ENCODE measurements at regions not wholly inside any gene's neighbourhood (a gene's known extent, or its start where the extent isn't known, plus 50 kb on each side); places are given as distances from the start of the nearest gene placed in this dataset.
A peak's percentile ranks its signal among the peaks of the same experiment; 100 is the strongest.

DNA sequence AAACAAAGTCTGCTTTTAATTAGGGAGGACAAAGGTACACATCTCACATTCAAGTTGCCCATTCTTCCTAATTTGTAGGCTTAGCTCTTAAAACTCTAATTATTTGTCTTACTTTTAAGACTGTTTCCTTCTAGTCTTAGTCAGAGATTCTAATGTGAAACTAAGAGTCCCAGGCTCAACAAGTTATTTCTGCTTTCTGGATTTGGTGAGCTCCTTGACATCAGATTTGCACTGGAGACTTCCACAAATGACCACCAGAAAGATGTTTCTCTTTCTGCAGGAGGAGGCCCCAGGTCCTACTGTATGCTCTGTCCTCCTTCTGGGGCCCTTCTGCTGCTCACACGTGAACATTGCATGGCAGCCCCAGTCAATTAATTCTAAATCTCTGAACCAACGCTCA, 194.2 kb upstream of the JUN start:
- DNase-seq = no peak

- DNase-seq = no peak
These were observed 195.2 kb upstream of the JUN start for GRCh38 chr1:58979086-58979485.

GRCh38 chr1:58979677-58980076, 195.8 kb upstream of the JUN start:
- no peak for DNase-seq

DNA sequence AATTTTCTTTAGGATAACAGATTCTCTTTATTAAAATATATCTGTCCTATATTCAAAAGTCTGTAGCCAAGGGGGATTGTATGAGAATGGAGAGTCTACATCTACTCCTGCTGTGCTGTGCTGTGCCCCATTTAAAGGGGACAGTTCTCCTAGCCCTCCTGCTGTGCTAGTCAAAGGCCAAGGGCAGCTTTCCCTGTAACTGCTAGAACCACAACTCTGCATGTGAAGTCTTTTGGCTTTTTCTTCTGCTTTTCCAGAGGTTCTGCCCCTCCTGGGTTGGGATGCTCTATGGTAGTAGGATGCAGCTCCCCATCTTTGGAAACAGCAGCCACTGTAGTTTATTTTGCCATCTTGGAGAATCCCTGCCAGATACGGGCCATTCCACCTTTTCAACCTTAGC, 197.5 kb upstream of the JUN start:
- DNase-seq = no peak

- no peak for DNase-seq
These were observed 198.6 kb upstream of the JUN start for GRCh38 chr1:58982259-58982998.

GRCh38 chr1:58983162-58983561, 199.3 kb upstream of the JUN start:
- DNase-seq = peak; percentile 60

DNA sequence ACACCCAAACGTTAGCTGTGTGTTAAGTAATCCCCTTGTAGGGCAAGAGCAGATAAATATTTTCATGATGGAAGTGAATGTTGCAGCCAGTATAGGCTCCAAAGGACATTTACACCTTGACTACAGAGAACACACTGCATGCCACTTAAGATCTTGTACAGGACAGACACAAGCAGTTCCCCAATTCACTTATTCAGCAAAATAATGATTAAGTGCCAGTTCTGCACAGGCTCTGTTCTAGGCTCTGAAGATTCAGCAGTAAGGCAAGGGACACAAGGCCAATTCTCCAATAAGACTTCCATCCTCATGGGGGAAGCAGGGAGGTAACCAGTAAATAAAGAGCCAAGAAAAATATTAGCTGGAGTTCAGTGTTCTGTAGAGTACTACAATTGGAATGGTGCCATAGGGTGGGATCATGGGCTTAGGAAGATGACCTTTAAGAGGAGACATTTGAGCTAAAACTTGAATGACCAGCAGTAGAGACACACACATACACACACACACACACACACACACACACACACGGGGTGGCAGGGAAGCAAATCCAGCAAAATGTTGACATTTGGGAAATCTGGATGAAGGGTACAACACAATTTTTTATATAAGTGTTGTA, 199.9 kb upstream of the JUN start:
- no peak for DNase-seq

DNA sequence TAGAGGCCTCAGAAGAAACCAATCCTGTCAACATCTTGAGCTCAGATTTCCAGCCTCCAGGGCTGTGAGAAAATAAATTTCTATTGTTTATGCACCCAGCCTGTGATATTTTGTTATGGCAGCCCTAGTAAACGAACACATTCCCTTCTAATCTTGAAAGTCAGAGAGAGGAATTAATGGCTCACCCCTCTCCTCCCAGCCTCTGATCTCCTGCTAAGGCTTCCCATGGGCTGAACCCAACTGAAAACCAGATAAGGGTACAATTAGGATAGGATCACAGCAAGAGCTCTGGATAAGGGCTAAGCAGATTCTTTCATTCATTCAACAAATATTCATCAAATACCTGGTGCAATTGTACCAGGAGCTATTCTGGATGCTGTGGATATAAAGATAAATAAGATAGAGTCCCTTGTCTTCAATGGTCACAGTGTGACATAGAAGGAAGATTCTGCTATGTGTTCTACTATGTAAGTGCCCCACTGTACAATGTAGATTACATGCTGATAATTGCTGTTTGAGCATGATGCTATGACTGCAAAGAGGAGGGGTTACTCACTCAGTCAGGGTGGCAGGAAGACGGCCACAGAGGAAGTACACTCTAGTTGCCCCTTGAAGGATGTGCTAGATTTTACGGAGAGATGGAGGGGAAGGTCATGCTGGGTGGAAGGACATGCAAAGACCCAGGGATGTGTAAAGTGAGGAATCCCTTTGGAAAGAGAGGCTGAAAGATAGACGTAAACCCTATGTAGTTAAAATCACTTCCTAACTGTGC, 203.3 kb upstream of the JUN start:
- no peak for DNase-seq

- no peak for DNase-seq
These were observed 204.9 kb upstream of the JUN start for GRCh38 chr1:58988752-58989151.

DNA sequence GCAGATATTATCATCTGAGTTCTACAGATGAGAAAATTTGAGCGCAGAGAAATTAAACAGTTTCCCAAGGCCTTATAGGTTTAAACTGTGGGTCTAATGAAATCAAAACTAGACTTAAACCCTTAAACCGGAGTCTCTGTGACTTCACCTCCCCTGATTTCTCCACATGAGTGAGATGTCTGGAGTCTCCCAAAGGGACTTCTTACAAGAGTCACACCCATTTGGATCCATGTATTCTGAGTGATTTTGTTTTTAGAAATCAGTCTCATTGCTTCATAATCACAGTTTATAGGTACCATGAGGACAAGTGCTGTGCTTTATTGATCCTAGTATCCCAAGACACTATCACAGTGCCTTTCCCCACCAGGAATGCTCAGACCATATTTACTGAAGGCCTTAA, 206.0 kb upstream of the JUN start:
- DNase-seq = no peak

- DNase-seq = no peak
These were observed 207.5 kb upstream of the JUN start for GRCh38 chr1:58991305-58991704.

DNA sequence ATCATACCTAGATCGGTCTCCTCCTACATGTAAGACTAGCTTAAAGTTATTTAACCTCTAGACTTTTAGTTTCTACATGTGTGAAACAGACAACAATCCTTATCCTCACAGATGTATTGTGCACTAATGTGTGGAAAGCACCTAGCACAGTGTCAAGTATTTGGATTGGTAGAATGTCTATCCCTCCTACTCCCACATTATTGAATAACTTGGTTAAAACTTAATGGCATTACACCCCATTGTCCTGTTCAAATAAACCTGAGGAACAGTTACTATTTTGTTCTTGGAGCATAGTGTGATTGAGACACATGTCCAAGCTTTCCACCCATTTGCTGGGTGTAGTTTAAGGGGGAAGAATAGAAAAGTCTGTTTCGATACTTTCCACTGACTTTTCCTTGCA, 208.8 kb upstream of the JUN start:
- no peak for DNase-seq

- no peak for DNase-seq
These were observed 209.6 kb upstream of the JUN start for GRCh38 chr1:58993403-58993802.

DNA sequence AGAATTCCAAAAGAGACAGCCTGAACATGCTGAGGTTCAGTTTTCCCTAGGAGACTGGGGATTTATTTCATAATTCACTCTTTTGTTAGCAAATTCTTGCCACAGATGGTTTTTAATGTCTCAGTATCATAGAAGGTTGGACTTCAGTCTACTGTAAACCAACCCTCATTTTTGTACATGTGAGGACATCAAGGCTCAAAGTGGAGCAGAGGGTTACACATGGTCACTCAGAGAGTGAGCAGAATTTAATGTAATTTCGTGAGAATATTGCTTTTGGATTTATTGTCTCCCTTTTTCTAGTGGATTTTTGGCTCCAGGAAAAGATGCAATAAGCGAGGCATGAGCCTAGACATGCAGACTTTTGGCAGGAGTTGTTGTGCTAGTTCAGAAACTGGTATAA, 210.8 kb upstream of the JUN start:
- no peak for DNase-seq

DNA sequence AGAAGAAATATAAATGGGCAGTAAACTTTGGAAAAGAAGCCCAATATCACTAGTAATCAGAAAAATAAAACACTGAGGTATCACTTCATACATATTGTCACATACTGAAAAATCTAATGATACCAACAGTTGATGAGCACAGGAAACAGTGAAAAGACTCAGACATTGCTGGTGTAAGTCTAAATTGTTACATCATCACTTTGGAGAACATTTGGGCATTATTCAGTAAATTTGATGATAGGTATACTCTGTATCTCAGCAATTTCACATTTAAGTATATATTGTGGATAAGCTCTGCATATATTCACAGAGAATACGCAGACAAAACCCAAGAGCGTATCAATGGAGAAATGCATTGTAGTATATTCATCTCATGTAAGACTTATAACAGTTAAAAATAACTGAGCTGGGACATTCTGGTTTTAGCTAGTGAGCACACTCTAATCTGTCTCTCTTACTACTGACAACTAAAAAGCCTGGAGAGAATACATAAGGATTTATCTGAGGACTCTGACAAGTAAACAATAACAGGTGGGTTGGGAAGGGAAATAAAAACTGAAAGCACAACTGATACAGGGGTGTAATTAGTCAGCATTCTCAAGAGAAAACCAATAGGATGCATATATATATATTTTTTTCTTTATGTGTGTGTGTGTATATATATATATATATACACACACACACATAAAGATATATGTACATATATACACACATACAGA, 212.7 kb upstream of the JUN start:
- no peak for DNase-seq

GRCh38 chr1:58997060-58997411, 213.2 kb upstream of the JUN start:
- DNase-seq = no peak

- no peak for DNase-seq
These were observed 213.8 kb upstream of the JUN start for GRCh38 chr1:58997637-58998036.

DNA sequence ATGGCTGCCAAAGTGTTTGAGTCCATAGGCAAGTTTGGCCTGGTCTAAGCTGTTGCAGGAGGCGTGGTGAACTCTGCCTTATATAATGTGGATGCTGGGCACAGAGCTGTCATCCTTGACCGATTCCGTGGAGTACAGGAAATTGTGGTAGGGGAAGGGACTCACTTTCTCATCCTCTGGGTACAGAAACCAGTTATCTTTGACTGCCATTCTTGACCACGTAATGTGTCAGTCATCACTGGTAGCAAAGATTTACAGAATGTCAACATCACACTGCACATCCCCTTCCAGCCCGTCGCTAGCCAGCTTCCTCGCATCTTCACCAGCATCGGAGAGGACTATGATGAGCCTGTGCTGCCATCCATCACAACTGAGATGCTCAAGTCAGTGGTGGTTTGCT, 215.8 kb upstream of the JUN start:
- DNase-seq = no peak

DNA sequence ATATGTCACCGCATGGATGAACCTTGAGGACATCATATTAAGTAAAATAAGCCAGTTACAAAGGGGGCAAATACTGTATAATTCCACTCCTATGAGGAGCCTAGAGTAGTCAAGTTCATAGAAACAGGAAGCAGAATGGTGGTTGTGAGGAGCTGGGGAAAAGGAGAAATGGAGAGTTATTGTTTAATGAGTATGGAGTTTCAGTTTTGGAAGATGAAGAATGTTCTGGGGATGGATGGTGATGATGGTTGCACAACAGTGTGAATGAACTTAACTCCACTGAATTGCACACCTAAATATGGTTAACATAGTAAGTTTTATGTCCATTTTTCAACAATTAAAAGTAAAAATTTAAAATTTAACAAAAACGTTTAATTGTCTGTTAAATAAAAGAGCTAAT, 220.9 kb upstream of the JUN start:
- DNase-seq = no peak

DNA sequence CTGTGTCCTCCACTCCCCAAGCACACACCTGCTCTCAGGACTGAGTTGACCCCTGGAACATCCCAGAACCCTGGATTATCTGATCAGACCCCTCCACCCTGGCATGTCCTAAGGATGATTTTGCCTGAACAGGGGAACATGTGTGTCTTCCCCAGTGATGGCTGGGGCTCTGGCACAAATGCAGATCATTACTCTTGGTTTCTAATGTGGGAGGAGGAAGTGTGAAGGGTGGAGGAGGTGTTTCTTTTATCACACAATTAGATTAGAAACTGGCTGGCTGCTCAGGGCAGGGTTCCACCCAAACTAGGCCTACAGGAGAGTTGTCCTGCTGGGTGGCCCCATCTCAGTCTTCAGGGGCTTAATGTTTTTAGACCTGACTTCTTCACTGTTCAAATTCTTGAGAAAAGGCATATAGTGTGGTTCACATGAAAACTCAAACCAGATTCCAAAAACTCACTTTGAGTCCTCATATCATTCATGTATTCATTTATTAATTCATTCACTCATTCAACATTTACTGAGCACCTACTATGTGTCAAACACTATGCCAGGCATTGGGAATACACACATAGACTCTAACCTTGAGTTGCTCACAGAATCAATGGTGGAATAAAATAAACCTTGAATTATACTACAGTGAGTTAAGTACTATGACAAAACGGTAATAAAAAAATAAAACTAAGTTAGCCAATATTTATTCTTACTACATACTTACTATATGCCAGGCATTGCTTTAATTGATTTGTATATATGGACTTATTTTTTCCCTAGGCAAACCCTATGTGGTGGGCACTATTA, 221.8 kb upstream of the JUN start:
- no peak for DNase-seq

DNA sequence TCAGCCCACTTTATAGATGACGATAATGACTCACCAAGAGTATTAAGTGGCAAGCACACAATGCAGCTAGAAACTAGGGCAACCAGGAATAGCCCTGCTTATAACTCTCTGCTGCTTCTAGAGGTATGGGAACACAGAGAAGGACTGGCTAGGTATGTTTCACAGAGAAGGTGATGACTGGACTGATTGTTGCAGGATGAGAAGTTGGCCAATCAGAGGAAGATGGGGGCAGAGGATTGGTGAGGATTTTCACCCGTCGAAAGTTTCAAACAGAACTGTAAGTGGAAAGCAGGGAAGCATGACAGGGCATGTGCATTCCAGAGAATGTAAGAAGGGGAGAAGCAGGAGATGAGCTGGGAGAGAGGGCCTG, 222.4 kb upstream of the JUN start:
- DNase-seq = no peak

DNA sequence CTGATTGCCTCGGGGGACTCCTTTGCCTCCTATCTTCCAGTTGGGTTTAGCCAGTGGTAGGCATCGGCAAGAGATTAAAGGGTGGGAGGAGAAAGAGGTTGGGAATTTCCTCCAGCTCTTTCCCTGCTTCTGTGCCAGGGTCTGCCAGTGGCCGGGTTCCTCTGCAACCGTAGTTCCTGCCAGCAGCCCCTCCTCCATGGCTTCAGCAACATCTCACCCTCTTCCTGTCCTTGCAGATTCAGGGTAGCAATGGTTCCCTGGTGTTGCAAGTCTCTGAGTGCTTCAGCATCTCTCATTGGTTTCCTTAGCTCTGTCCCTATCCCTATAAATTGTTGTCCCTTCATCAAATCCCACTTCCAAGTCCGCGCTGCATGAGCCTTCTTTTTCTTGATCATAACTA, 223.1 kb upstream of the JUN start:
- no peak for DNase-seq

DNA sequence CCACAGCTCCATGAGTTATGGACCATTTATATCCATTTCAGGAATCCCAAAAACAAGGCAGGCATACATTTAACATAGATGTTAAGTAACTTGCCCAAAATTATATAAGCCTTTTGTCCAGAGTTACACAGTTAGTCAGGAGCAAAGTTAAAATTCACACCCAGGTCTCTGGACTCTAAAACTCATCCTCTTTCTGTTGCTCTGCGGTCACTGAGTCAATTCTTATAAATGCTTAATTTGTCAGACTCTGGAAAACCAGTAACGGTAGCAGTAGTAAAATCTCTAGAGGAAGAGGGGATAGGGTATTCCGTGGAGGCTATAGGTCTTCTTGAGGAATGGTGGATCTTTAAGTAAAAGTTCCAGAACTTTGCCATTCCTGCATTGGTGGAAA, 223.6 kb upstream of the JUN start:
- no peak for DNase-seq

All from NCI-H446 treated with DMSO at 0.1 percent for 48 hours (cell line).